ENCODE measurements at regions not wholly inside any gene's neighbourhood (a gene's known extent, or its start where the extent isn't known, plus 50 kb on each side); places are given as distances from the start of the nearest gene placed in this dataset.

- POLR2A ChIA-PET, result no interaction called here
- Histone ChIP-seq H3K9me3 (ENCODE audit: control insufficient read depth in 1 of 2, insufficient read depth in 1 of 2, low read length in 2 of 2) (peaks cover 6 to 10% of the 10 kb centered on the region in 2 experiments), H3K4me1 (ENCODE audit: insufficient read depth, low read length) (no peaks in the 10 kb centered on the region), H3K36me3 (ENCODE audit: insufficient read depth, low read length) (no peaks in the 10 kb centered on the region), H3K4me3 (ENCODE audit: low read length) (no peak overlapping the region), H3K27ac (ENCODE audit: low read depth in 1 of 2, low read length in 2 of 2) (no peak overlapping the region), H3K27me3 (ENCODE audit: control insufficient read depth in 1 of 2, insufficient read depth in 2 of 2, low read length in 2 of 2) (no peaks in the 10 kb centered on the region)
- no peaks in the 10 kb centered on the region for H3K27me3 Mint-ChIP-seq
- CTCF ChIA-PET, result no interaction called here
- TF ChIP-seq CTCF (IDR thresholded peaks at IDR 0.05), result no peak
- H3K4me1 Mint-ChIP-seq (ENCODE audit: low read depth), result no peaks in the 10 kb centered on the region
- no peak overlapping the region for H3K27ac Mint-ChIP-seq
- H3K36me3 Mint-ChIP-seq (ENCODE audit: low read depth), result no peaks in the 10 kb centered on the region
- ATAC-seq (ENCODE audit: poor library complexity) (no peak), DNase-seq (no peak)
- no peak overlapping the region for H3K4me3 Mint-ChIP-seq
- H3K9me3 Mint-ChIP-seq, result peaks cover 10% of the 10 kb centered on the region
- intact Hi-C loops (cut with DNase I, micrococcal nuclease), result no loop called here
Measured at GRCh38 chr14:82861313-82861712, 1327.7 kb upstream of the SEL1L start.

- ChIA-PET POLR2A (no interaction called here), CTCF (no interaction called here)
- H3K9me3 ChIP-seq (ENCODE audit: control insufficient read depth in 1 of 2, insufficient read depth in 1 of 2, low read length in 2 of 2), result peaks cover 0 to 3% of the 10 kb centered on the region in 2 experiments
- H3K27ac ChIP-seq (ENCODE audit: low read depth in 1 of 2, low read length in 2 of 2), result no peak overlapping the region
- peaks cover 7% of the 10 kb centered on the region for H3K9me3 Mint-ChIP-seq
- intact Hi-C loops (cut with DNase I, micrococcal nuclease), result no loop called here
- DNase-seq (no peak), ATAC-seq (ENCODE audit: poor library complexity) (no peak)
- H3K4me3 Mint-ChIP-seq, result no peak overlapping the region
- no peak overlapping the region for H3K4me3 ChIP-seq (ENCODE audit: low read length)
- no peaks in the 10 kb centered on the region for H3K27me3 Mint-ChIP-seq
- no peaks in the 10 kb centered on the region for H3K4me1 Mint-ChIP-seq (ENCODE audit: low read depth)
- H3K36me3 ChIP-seq (ENCODE audit: insufficient read depth, low read length), result no peaks in the 10 kb centered on the region
- no peak for TF ChIP-seq CTCF (IDR thresholded peaks at IDR 0.05)
- no peaks in the 10 kb centered on the region for H3K4me1 ChIP-seq (ENCODE audit: insufficient read depth, low read length)
- H3K27ac Mint-ChIP-seq, result no peak overlapping the region
- H3K27me3 ChIP-seq (ENCODE audit: control insufficient read depth in 1 of 2, insufficient read depth in 2 of 2, low read length in 2 of 2), result no peaks in the 10 kb centered on the region
- H3K36me3 Mint-ChIP-seq (ENCODE audit: low read depth), result no peaks in the 10 kb centered on the region
Measured at GRCh38 chr14:82872494-82872893, 1338.8 kb upstream of the SEL1L start.

GRCh38 chr14:82878951-82879350 lies 1345.3 kb upstream of the SEL1L start:
- no peaks in the 10 kb centered on the region for H3K36me3 ChIP-seq (ENCODE audit: insufficient read depth, low read length)
- Mint-ChIP-seq H3K4me3 (no peak overlapping the region), H3K27ac (no peak overlapping the region), H3K9me3 (peaks cover 8% of the 10 kb centered on the region), H3K27me3 (no peaks in the 10 kb centered on the region), H3K4me1 (ENCODE audit: low read depth) (no peaks in the 10 kb centered on the region), H3K36me3 (ENCODE audit: low read depth) (no peaks in the 10 kb centered on the region)
- intact Hi-C loops (cut with DNase I, micrococcal nuclease), result no loop called here
- no peak for TF ChIP-seq CTCF (IDR thresholded peaks at IDR 0.05)
- ChIA-PET POLR2A (no interaction called here), CTCF (no interaction called here)
- H3K4me3 ChIP-seq (ENCODE audit: low read length), result no peak overlapping the region
- DNase-seq (no peak), ATAC-seq (ENCODE audit: poor library complexity) (no peak)
- peaks cover 0 to 3% of the 10 kb centered on the region in 2 experiments for H3K9me3 ChIP-seq (ENCODE audit: control insufficient read depth in 1 of 2, insufficient read depth in 1 of 2, low read length in 2 of 2)
- no peaks in the 10 kb centered on the region for H3K4me1 ChIP-seq (ENCODE audit: insufficient read depth, low read length)
- no peak overlapping the region for H3K27ac ChIP-seq (ENCODE audit: low read depth in 1 of 2, low read length in 2 of 2)
- H3K27me3 ChIP-seq (ENCODE audit: control insufficient read depth in 1 of 2, insufficient read depth in 2 of 2, low read length in 2 of 2), result no peaks in the 10 kb centered on the region

Data from CD4-positive, alpha-beta T cell (primary cell).